GM19043 (cell line): ENCODE measurements at regions not wholly inside any gene's neighbourhood (a gene's known extent, or its start where the extent isn't known, plus 50 kb on each side); places are given as distances from the start of the nearest gene placed in this dataset.
"Not testable (repeated sequence)": the region's sequence is repeated elsewhere in the genome, so short reads cannot be mapped to it uniquely, and the experiment has no call there.

ENCODE experiments used
- ATAC-seq: cut with Tn5 transposase; IDR thresholded peaks from one replicate; pipeline ENCODE4 v1.9.1; 2021; ENCODE audit warnings: low read depth; ENCODE audit not compliant: unreplicated experiment

GRCh38 chr10:121262774-121263430, 335.3 kb downstream of the FGFR2 start:
- ATAC-seq = no peak

GRCh38 chr10:121263431-121263783, 334.8 kb downstream of the FGFR2 start:
- no peak for ATAC-seq

- ATAC-seq = no peak
These were observed 332.7 kb downstream of the FGFR2 start for GRCh38 chr10:121265360-121266123.

GRCh38 chr10:121266370-121266769, 331.9 kb downstream of the FGFR2 start:
- no peak for ATAC-seq

GRCh38 chr10:121267236-121268003, 330.8 kb downstream of the FGFR2 start:
- ATAC-seq = no peak

GRCh38 chr10:121268363-121268762, 329.9 kb downstream of the FGFR2 start:
- no peak for ATAC-seq

GRCh38 chr10:121268863-121269432, 329.3 kb downstream of the FGFR2 start:
- no peak for ATAC-seq

GRCh38 chr10:121270906-121271305, 327.3 kb downstream of the FGFR2 start:
- ATAC-seq = no peak

- ATAC-seq = no peak
These were observed 322.2 kb downstream of the FGFR2 start for GRCh38 chr10:121276046-121276445.

- no peak for ATAC-seq
These were observed 321.4 kb downstream of the FGFR2 start for GRCh38 chr10:121276822-121277221.

- not testable (repeated sequence) for ATAC-seq
These were observed 319.9 kb downstream of the FGFR2 start for GRCh38 chr10:121278386-121278785.

- ATAC-seq = no peak
These were observed 316.7 kb downstream of the FGFR2 start for GRCh38 chr10:121281576-121281975.

- ATAC-seq = no peak
These were observed 316.0 kb downstream of the FGFR2 start for GRCh38 chr10:121282264-121282663.

- no peak for ATAC-seq
These were observed 315.3 kb downstream of the FGFR2 start for GRCh38 chr10:121282797-121283515.

- no peak for ATAC-seq
These were observed 313.3 kb downstream of the FGFR2 start for GRCh38 chr10:121284936-121285335.

- no peak for ATAC-seq
These were observed 312.6 kb downstream of the FGFR2 start for GRCh38 chr10:121285406-121286196.

GRCh38 chr10:121288011-121288410, 310.2 kb downstream of the FGFR2 start:
- no peak for ATAC-seq

GRCh38 chr10:121288864-121289661, 309.2 kb downstream of the FGFR2 start:
- ATAC-seq = no peak

- no peak for ATAC-seq
These were observed 308.4 kb downstream of the FGFR2 start for GRCh38 chr10:121289800-121290199.
